ENCODE measurements at regions not wholly inside any gene's neighbourhood (a gene's known extent, or its start where the extent isn't known, plus 50 kb on each side); places are given as distances from the start of the nearest gene placed in this dataset.

- Histone ChIP-seq H3K27ac (no peak overlapping the region), H3K4me1 (no peaks in the 10 kb centered on the region), H3K4me3 (no peak overlapping the region), H3K9me3 (no peaks in the 10 kb centered on the region), H3K27me3 (no peaks in the 10 kb centered on the region), H3K36me3 (no peaks in the 10 kb centered on the region)
- TF ChIP-seq, protein P1, sequence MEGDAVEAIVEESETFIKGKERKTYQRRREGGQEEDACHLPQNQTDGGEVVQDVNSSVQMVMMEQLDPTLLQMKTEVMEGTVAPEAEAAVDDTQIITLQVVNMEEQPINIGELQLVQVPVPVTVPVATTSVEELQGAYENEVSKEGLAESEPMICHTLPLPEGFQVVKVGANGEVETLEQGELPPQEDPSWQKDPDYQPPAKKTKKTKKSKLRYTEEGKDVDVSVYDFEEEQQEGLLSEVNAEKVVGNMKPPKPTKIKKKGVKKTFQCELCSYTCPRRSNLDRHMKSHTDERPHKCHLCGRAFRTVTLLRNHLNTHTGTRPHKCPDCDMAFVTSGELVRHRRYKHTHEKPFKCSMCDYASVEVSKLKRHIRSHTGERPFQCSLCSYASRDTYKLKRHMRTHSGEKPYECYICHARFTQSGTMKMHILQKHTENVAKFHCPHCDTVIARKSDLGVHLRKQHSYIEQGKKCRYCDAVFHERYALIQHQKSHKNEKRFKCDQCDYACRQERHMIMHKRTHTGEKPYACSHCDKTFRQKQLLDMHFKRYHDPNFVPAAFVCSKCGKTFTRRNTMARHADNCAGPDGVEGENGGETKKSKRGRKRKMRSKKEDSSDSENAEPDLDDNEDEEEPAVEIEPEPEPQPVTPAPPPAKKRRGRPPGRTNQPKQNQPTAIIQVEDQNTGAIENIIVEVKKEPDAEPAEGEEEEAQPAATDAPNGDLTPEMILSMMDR (IDR thresholded peaks at IDR 0.05), result no peak
- TF ChIP-seq POLR2AphosphoS5 (IDR thresholded peaks at IDR 0.05) (no peak), POLR2A (IDR thresholded peaks at IDR 0.05) (no peak)
- intact Hi-C loops (cut with DNase I; ENCODE audit: low total_unique reads), result no loop called here
- DNase-seq (ENCODE audit: low spot score in 2 of 2), result no peak
Observed at GRCh38 chr13:85597790-85598500, 201.3 kb downstream of the SLITRK6 start.

DNA sequence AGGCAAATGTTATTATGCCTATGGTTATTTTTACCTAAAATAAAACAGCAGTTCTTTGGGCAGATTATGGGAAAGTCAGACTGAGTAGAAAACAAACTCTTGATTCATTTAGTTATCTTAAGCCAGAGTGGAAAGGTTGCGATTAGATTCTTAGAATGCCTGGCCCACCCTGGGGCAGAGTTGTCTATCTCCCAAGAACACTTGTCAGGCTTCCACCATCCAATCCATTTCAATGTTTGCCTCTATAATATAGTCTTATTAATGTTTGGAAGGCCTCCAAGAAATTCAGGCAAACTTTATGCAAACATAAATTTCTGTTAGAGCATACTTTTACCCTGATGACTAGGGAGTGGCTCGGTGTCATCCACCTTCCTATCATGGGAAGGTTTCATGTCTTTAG is 207.0 kb downstream of the SLITRK6 start:
- TF ChIP-seq, protein P1 (IDR thresholded peaks at IDR 0.05), result no peak
- no peak for TF ChIP-seq POLR2AphosphoS5 (IDR thresholded peaks at IDR 0.05)
- no peak for TF ChIP-seq POLR2A (IDR thresholded peaks at IDR 0.05)
- H3K4me1 ChIP-seq, result no peaks in the 10 kb centered on the region
- intact Hi-C loops (cut with DNase I; ENCODE audit: low total_unique reads), result no loop called here

DNA sequence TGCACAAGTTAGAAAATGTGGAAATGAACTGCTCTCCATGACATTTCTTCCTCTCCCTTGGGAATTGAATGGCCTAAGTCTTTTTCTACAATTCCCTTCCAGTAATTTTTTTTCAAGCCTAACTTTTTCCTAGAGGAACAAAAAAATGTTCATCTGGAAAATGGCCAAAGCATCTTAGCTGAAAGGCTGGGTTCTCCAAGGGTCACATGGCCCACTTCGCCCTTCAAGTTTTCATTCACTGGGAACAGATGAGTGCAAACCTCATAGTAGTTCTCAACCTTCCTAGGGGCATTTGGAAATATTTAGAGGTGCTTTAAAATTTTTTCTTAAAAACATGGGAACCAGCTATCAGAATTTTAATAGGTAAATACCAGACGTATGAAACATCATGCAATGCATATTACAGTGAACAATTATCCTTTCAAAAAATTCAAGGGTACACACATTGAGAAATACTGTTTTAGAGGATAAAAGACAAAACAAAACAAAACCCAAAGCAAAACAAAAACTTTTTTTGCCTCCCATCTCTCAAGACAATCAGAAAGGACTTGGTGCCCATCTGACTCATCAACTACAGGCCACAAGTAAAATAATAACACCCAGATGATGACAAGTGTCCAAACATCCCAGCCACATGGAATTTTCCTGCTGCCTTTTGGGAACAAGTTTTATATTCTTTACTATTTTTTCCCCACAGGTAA is 208.8 kb downstream of the SLITRK6 start:
- no peak for DNase-seq (ENCODE audit: low spot score in 2 of 2)
- H3K4me3 ChIP-seq, result no peak overlapping the region
- peaks cover 3 to 4% of the 10 kb centered on the region in 2 donors for H3K9me3 ChIP-seq
- H3K27me3 ChIP-seq, result no peaks in the 10 kb centered on the region
- no peak for TF ChIP-seq POLR2A (IDR thresholded peaks at IDR 0.05)
- H3K36me3 ChIP-seq, result no peaks in the 10 kb centered on the region
- no peak overlapping the region for H3K27ac ChIP-seq
- H3K4me1 ChIP-seq, result no peaks in the 10 kb centered on the region
- intact Hi-C loops (cut with DNase I; ENCODE audit: low total_unique reads), result no loop called here

More for the DNA sequence above, 207.0 kb downstream of the SLITRK6 start:
- Histone ChIP-seq H3K27ac (no peak overlapping the region), H3K27me3 (no peaks in the 10 kb centered on the region), H3K9me3 (no peaks in the 10 kb centered on the region), H3K36me3 (no peaks in the 10 kb centered on the region), H3K4me3 (no peak overlapping the region)
- DNase-seq (ENCODE audit: low spot score in 2 of 2), result no peak

DNA sequence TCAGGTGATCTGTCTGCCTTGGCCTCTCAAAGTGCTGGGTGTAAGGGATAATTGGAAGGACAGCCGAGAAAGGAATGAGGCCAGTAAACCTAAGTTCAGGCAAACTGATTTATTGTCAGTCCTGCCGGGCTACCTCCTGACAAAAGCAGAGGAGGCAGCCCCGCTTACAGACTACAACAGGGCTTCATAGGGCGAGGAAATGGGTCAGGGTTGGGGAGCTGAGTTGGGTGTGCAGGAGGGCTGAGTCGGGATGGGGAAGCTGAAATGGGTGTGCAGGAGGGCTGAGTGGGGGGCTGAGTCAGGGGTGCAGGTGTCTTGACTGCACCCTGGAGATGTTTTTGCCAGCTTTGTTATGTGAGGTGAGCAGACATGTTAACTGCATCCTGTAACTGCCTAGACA is 210.2 kb downstream of the SLITRK6 start:
- DNase-seq (ENCODE audit: low spot score in 2 of 2), result no peak

GRCh38 chr13:85588359-85588758 is 210.9 kb downstream of the SLITRK6 start:
- intact Hi-C loops (cut with DNase I; ENCODE audit: low total_unique reads), result no loop called here
- Histone ChIP-seq H3K9me3 (peaks cover 3 to 4% of the 10 kb centered on the region in 2 donors), H3K36me3 (no peaks in the 10 kb centered on the region), H3K4me3 (no peak overlapping the region), H3K27me3 (no peaks in the 10 kb centered on the region), H3K4me1 (no peaks in the 10 kb centered on the region), H3K27ac (no peak overlapping the region)
- DNase-seq (ENCODE audit: low spot score in 2 of 2), result no peak
- TF ChIP-seq, protein P1 (IDR thresholded peaks at IDR 0.05), result no peak
- TF ChIP-seq POLR2A (IDR thresholded peaks at IDR 0.05) (no peak), POLR2AphosphoS5 (IDR thresholded peaks at IDR 0.05) (no peak)

More for the DNA sequence above, 210.2 kb downstream of the SLITRK6 start:
- Histone ChIP-seq H3K27me3 (no peaks in the 10 kb centered on the region), H3K9me3 (peaks cover 3 to 4% of the 10 kb centered on the region in 2 donors), H3K36me3 (no peaks in the 10 kb centered on the region), H3K4me3 (no peak overlapping the region), H3K4me1 (no peaks in the 10 kb centered on the region), H3K27ac (no peak overlapping the region)
- TF ChIP-seq POLR2A (IDR thresholded peaks at IDR 0.05) (no peak), POLR2AphosphoS5 (IDR thresholded peaks at IDR 0.05) (no peak)
- TF ChIP-seq, protein P1 (IDR thresholded peaks at IDR 0.05), result no peak
- intact Hi-C loops (cut with DNase I; ENCODE audit: low total_unique reads), result no loop called here

Data from breast epithelium (tissue), 4 donors.